Activated T-cell treated with anti-CD3 and anti-CD28 coated beads, Interleukin-2, amount 50 U/mL, for 72 hours (primary cell): ENCODE measurements at regions not wholly inside any gene's neighbourhood (a gene's known extent, or its start where the extent isn't known, plus 50 kb on each side); places are given as distances from the start of the nearest gene placed in this dataset.

Experiments
- ATAC-seq, 2 donors: fragments of 150-1000 bp; cut with Tn5 transposase; replicated peaks in 1 of 2; 2 replicates each; pipeline ENCODE4 v1.10.0; 2021; ENCODE audit warnings: moderate library complexity in 2 of 2, mild to moderate bottlenecking in 1 of 2
- DNase-seq, 2 donors: peaks; one replicate each; pipeline ENCODE4 v3.0.0; 2021 to 2022; ENCODE audit warnings: mixed read lengths in 1 of 2
- H3K27ac Mint-ChIP-seq: one replicate; pipeline ENCODE4 v1.8.0; 2022; ENCODE audit warnings: mild to moderate bottlenecking, moderate library complexity, mixed read lengths
- H3K27me3 Mint-ChIP-seq: one replicate; pipeline ENCODE4 v1.8.0; 2022; ENCODE audit warnings: low read depth, mixed read lengths
- H3K36me3 Mint-ChIP-seq, 2 donors: one replicate each; pipeline ENCODE4 v1.8.0; 2022; ENCODE audit warnings: mixed read lengths in 2 of 2, mild to moderate bottlenecking in 1 of 2; ENCODE audit not compliant: insufficient read depth in 2 of 2
- H3K4me1 Mint-ChIP-seq: one replicate; pipeline ENCODE4 v1.8.0; 2022; ENCODE audit warnings: low read depth, mixed read lengths
- H3K4me3 Mint-ChIP-seq, 2 donors: one replicate each; pipeline ENCODE4 v1.8.0; 2022; ENCODE audit warnings: mild to moderate bottlenecking in 2 of 2, mixed read lengths in 2 of 2, moderate library complexity in 2 of 2
- H3K9me3 Mint-ChIP-seq, 2 donors: one replicate each; pipeline ENCODE4 v1.8.0; 2022; ENCODE audit warnings: mixed read lengths in 2 of 2

DNA sequence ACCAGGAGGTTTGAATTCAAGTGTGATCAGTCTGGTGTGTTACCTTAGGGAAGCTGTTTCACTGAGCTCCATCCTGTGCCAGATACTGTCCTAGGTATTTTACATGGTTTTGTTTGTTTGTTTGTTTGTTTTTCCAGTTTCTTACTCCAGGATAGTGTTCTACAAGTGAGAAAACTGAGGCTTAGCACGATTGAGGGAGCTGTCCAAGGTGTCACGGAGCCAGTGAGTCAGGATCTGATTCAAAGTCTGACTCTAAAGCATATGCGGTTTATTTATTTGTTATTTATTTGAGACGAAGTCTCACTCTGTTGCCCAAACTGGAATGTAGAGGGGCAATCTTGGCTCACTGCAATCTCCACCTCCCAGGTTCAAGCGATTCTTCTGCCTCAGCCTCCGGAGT lies 79.7 kb upstream of the GNG2 start:
- Mint-ChIP-seq H3K36me3 (peaks cover 3 to 9% of the 10 kb centered on the region in 2 donors), H3K9me3 (peaks cover 2 to 5% of the 10 kb centered on the region in 2 donors), H3K27me3 (peaks cover 27% of the 10 kb centered on the region), H3K4me3 (no peak overlapping the region), H3K4me1 (peaks cover 44% of the 10 kb centered on the region), H3K27ac (no peak overlapping the region)
- DNase-seq (no peak), ATAC-seq (no peak)

GRCh38 chr14:51781381-51781780 lies 79.0 kb upstream of the GNG2 start:
- ATAC-seq, result no peak
- peaks cover 6 to 14% of the 10 kb centered on the region in 2 donors for H3K36me3 Mint-ChIP-seq
- no peak for DNase-seq
- H3K27me3 Mint-ChIP-seq, result peaks cover 22% of the 10 kb centered on the region
- no peak overlapping the region for H3K27ac Mint-ChIP-seq
- H3K4me3 Mint-ChIP-seq, result no peak overlapping the region
- peaks cover 5 to 8% of the 10 kb centered on the region in 2 donors for H3K9me3 Mint-ChIP-seq
- H3K4me1 Mint-ChIP-seq, result peaks cover 37% of the 10 kb centered on the region

DNA sequence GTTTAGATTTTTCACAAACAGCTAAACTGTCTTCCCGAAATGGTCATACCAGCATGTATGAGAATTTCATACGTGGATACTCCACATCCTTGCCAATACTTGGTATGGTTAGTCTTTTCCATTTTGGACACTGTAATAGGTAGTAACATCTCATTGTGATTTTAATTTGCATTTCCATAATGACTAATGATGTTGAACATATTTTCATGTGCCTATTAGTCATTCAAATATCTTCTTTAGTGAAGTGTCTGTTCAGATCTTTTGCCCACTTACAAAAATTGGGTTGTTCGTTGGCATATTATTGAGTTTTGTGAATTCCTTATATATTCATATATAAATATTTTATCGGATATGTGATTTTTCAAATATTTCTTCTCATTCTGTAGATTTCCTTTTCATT lies 78.0 kb upstream of the GNG2 start:
- H3K4me3 Mint-ChIP-seq, result no peak overlapping the region
- peaks cover 11 to 21% of the 10 kb centered on the region in 2 donors for H3K36me3 Mint-ChIP-seq
- peaks cover 10 to 14% of the 10 kb centered on the region in 2 donors for H3K9me3 Mint-ChIP-seq
- no peak for ATAC-seq
- H3K27ac Mint-ChIP-seq, result no peak overlapping the region
- H3K4me1 Mint-ChIP-seq, result peaks cover 35% of the 10 kb centered on the region
- H3K27me3 Mint-ChIP-seq, result peaks cover 25% of the 10 kb centered on the region
- no peak for DNase-seq

GRCh38 chr14:51783765-51784164 lies 76.6 kb upstream of the GNG2 start:
- no peak overlapping the region for H3K4me3 Mint-ChIP-seq
- peaks cover 19% of the 10 kb centered on the region for H3K27me3 Mint-ChIP-seq
- peaks cover 35% of the 10 kb centered on the region for H3K4me1 Mint-ChIP-seq
- no peak overlapping the region for H3K27ac Mint-ChIP-seq
- ATAC-seq, result peak; percentile 24 to 67
- peaks cover 13 to 22% of the 10 kb centered on the region in 2 donors for H3K36me3 Mint-ChIP-seq
- peaks cover 10 to 16% of the 10 kb centered on the region in 2 donors for H3K9me3 Mint-ChIP-seq
- DNase-seq, result no peak

DNA sequence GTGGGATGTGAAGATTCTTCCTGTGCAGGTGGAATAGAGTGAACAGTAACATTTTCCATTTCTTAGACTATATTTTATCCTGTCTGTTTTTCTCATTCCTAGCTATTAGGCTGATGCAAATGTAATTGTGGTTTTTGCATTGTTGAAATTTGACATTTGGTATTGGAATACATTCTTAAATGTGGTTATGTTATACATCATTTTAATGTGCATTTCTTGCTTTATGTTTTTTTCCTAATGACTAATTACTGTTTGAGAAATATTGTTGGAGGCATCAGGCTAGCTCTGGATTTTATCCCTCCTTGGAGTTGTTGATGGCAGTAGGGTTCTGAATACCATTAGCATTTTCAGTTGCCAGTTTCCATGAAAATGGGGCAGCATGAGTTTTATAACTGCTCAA lies 75.9 kb upstream of the GNG2 start:
- H3K4me3 Mint-ChIP-seq, result no peak overlapping the region
- no peak overlapping the region for H3K27ac Mint-ChIP-seq
- H3K9me3 Mint-ChIP-seq, result peaks cover 10 to 16% of the 10 kb centered on the region in 2 donors
- H3K27me3 Mint-ChIP-seq, result peaks cover 22% of the 10 kb centered on the region
- peaks cover 13 to 22% of the 10 kb centered on the region in 2 donors for H3K36me3 Mint-ChIP-seq
- H3K4me1 Mint-ChIP-seq, result peaks cover 34% of the 10 kb centered on the region
- DNase-seq (no peak), ATAC-seq (no peak)

GRCh38 chr14:51786227-51786626 lies 74.2 kb upstream of the GNG2 start:
- ATAC-seq (no peak), DNase-seq (no peak)
- Mint-ChIP-seq H3K9me3 (peaks cover 10 to 16% of the 10 kb centered on the region in 2 donors), H3K4me1 (peaks cover 24% of the 10 kb centered on the region), H3K4me3 (no peak overlapping the region), H3K36me3 (peaks cover 13 to 22% of the 10 kb centered on the region in 2 donors), H3K27me3 (peaks cover 34% of the 10 kb centered on the region), H3K27ac (no peak overlapping the region)

DNA sequence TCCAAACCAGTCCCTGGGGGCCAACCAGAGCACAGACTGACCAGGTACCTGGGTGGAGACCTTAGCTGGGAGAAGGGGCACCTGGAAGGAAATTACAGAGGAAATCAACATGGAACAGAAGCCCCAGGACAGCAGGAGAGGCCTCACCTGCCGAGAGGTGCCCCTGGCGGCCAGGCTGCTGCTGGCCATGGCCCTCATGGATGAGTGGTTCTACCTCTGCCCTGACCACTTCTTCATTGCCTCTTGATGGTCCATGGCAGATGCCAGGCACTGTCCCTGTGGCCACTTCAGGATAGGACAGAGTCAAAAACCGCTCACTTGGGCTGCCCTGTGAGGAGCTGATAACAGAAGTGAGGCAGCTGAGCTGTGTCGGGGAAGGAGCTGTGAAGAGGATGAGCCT lies 73.1 kb upstream of the GNG2 start:
- DNase-seq (no peak), ATAC-seq (no peak)
- H3K27me3 Mint-ChIP-seq, result peaks cover 34% of the 10 kb centered on the region
- H3K27ac Mint-ChIP-seq, result no peak overlapping the region
- H3K36me3 Mint-ChIP-seq, result peaks cover 13 to 22% of the 10 kb centered on the region in 2 donors
- H3K4me1 Mint-ChIP-seq, result peaks cover 15% of the 10 kb centered on the region
- no peak overlapping the region for H3K4me3 Mint-ChIP-seq
- H3K9me3 Mint-ChIP-seq, result peaks cover 10 to 16% of the 10 kb centered on the region in 2 donors

- Mint-ChIP-seq H3K9me3 (peaks cover 10 to 16% of the 10 kb centered on the region in 2 donors), H3K27me3 (peaks cover 28% of the 10 kb centered on the region), H3K27ac (no peak overlapping the region), H3K36me3 (peaks cover 13 to 22% of the 10 kb centered on the region in 2 donors), H3K4me1 (peaks cover 2% of the 10 kb centered on the region), H3K4me3 (no peak overlapping the region)
- DNase-seq, result no peak
- ATAC-seq, result no peak
Measured at GRCh38 chr14:51789114-51789513, 71.3 kb upstream of the GNG2 start.

DNA sequence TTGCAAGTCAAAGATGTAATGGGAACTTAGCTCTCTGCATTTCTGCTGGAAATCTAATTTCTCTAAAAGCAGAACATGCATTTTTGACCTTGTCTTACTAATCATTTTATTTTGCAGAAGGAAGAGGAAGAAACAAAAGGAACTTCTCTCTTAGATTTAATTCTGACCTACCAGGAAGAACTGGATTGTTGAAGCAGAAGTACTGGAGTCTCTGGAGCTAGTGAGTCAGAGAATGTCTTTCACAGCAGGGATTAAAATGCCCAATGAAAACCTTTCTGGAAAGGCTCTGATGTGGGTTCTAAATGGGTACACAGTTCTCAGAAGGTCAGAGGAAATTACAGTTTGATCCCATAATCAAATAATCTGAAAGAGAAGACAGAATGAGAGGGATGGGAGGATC lies 70.8 kb upstream of the GNG2 start:
- DNase-seq, result no peak
- H3K9me3 Mint-ChIP-seq, result peaks cover 10 to 16% of the 10 kb centered on the region in 2 donors
- peaks cover 28% of the 10 kb centered on the region for H3K27me3 Mint-ChIP-seq
- ATAC-seq, result no peak
- H3K4me3 Mint-ChIP-seq, result no peak overlapping the region
- H3K36me3 Mint-ChIP-seq, result peaks cover 13 to 22% of the 10 kb centered on the region in 2 donors
- H3K27ac Mint-ChIP-seq, result no peak overlapping the region
- H3K4me1 Mint-ChIP-seq, result no peaks in the 10 kb centered on the region

GRCh38 chr14:51792809-51793208 lies 67.6 kb upstream of the GNG2 start:
- Mint-ChIP-seq H3K36me3 (peaks cover under 1% of the 10 kb centered on the region in 2 donors), H3K27me3 (peaks cover 15% of the 10 kb centered on the region), H3K4me1 (no peaks in the 10 kb centered on the region), H3K9me3 (peaks cover 0 to under 1% of the 10 kb centered on the region in 2 donors), H3K27ac (no peak overlapping the region), H3K4me3 (no peak overlapping the region)
- DNase-seq, result no peak
- no peak for ATAC-seq

DNA sequence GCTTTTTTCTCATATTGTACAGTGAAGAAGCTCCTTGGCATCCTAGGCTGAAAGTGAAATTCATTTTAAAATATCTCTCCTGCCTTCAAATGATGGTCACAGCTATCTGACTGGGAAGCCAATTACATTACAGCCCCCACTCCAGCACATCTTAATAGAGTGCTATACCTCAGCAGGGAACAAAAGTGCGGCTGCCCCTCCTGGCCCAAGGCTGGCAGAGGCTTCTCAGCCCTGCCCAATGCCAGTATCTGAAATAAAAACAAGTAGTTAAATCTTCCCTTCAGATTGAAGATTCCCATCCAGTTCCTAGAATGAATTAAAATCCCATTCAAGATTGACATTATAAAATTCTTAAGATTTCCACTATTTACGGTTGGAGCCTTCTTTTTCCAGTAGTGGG lies 54.9 kb upstream of the GNG2 start:
- Mint-ChIP-seq H3K27me3 (no peaks in the 10 kb centered on the region), H3K27ac (no peak overlapping the region), H3K36me3 (peaks cover 0 to 2% of the 10 kb centered on the region in 2 donors), H3K4me1 (peaks cover 5% of the 10 kb centered on the region), H3K4me3 (no peak overlapping the region), H3K9me3 (peaks cover 0 to 3% of the 10 kb centered on the region in 2 donors)
- ATAC-seq, result no peak
- no peak for DNase-seq

- Mint-ChIP-seq H3K4me3 (no peak overlapping the region), H3K27me3 (no peaks in the 10 kb centered on the region), H3K9me3 (peaks cover 0 to 3% of the 10 kb centered on the region in 2 donors), H3K4me1 (peaks cover 5% of the 10 kb centered on the region), H3K27ac (no peak overlapping the region), H3K36me3 (peaks cover 0 to 2% of the 10 kb centered on the region in 2 donors)
- DNase-seq (no peak), ATAC-seq (no peak)
Measured at GRCh38 chr14:51806026-51807023, 54.1 kb upstream of the GNG2 start.

DNA sequence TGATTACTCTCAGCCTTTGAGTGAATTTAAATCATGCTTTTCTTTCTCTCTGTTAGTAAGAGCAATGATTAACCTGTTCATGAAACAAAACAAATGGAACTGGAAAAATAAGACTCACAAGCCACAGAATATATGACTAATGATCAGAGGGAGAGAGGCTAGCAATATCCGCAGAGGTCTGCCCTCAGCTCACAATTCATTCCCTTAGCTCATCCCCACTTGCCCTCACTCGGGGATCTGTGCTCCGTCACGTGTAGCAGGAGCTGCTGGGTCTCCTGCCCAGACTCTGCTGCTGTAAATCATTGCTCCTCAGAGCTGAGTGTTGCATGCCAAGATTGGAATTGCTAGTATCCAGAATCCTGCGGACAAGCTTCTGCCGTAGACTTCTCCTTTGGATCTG lies 53.1 kb upstream of the GNG2 start:
- no peaks in the 10 kb centered on the region for H3K36me3 Mint-ChIP-seq
- no peak overlapping the region for H3K27ac Mint-ChIP-seq
- H3K4me1 Mint-ChIP-seq, result peaks cover 5% of the 10 kb centered on the region
- ATAC-seq (no peak), DNase-seq (no peak)
- H3K4me3 Mint-ChIP-seq, result no peak overlapping the region
- no peaks in the 10 kb centered on the region for H3K27me3 Mint-ChIP-seq
- H3K9me3 Mint-ChIP-seq, result peaks cover 0 to 3% of the 10 kb centered on the region in 2 donors
